BLaER1 treated with 17β-estradiol and CSF1 and Interleukin-3, amounts not matched to agents 10 nM and 100 nM (cell line): ENCODE measurements at regions not wholly inside any gene's neighbourhood (a gene's known extent, or its start where the extent isn't known, plus 50 kb on each side); places are given as distances from the start of the nearest gene placed in this dataset.
A peak's percentile ranks its signal among the peaks of the same experiment; 100 is the strongest.

ENCODE experiments used
- H3K27ac ChIP-seq, 11 experiments: shearing (Covaris generic); formaldehyde crosslinking; 2 replicates each; pipeline ENCODE4 v1.8.1; 2022
- H3K27me3 ChIP-seq, 11 experiments: shearing (Covaris generic); formaldehyde crosslinking; 2 replicates each; pipeline ENCODE4 v1.8.1; 2022
- H3K36me3 ChIP-seq, 11 experiments: shearing (Covaris generic); formaldehyde crosslinking; 2 replicates each; pipeline ENCODE4 v1.8.1; 2022
- H3K4me1 ChIP-seq, 10 experiments: shearing (Covaris generic); formaldehyde crosslinking; 2 replicates each; pipeline ENCODE4 v1.8.1; 2022
- H3K4me2 ChIP-seq, 11 experiments: shearing (Covaris generic); formaldehyde crosslinking; 2 replicates each; pipeline ENCODE4 v1.8.1; 2022
- H3K4me3 ChIP-seq, 10 experiments: shearing (Covaris generic); formaldehyde crosslinking; 2 replicates each; pipeline ENCODE4 v1.8.1; 2022
- H3K9ac ChIP-seq, 11 experiments: shearing (Covaris generic); formaldehyde crosslinking; 2 replicates each; pipeline ENCODE4 v1.8.1; 2022
- H3K9me3 ChIP-seq, 11 experiments: shearing (Covaris generic); formaldehyde crosslinking; replicated peaks in 1 of 11; 2 replicates each; pipeline ENCODE4 v1.8.1; 2022
- H4K20me1 ChIP-seq, 11 experiments: shearing (Covaris generic); formaldehyde crosslinking; 2 replicates each; pipeline ENCODE4 v1.8.1; 2022
- Cebpa-rat ChIP-seq, 11 experiments: shearing (Covaris generic); IDR thresholded peaks; 2 replicates each; pipeline ENCODE4 v1.8.1; 2022

DNA sequence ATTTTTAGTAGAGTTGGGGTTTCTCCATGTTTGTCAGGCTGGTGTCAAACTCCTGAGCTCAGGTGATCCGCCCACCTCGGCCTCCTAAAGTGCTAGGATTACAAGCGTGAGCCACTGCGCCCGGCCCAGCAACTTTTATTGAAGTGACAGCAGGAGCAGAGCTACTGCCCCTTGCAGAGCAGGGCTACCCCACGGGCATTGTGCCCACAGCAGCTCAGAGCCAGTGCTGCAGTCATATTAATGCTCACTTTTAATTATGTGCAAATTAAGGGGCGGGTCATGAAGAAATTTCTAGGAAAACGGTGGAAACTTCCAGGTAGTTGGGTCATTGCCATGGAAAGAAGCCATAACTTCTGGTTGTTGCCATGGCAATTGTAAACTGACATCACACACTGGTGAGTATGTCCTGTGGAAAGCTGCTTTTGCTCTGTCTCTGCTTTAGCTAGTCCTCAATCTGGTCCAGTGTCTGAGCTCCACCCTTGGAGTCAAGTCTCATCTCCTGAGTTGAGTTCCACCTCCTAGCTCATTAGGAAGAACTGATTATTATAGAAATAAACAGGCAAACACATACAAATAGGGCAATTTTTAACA is 127.3 kb upstream of the ADGRL4 start:
- no peak overlapping the region for H3K9ac ChIP-seq

GRCh38 chr1:79131626-79132025 is 125.1 kb upstream of the ADGRL4 start:
- H3K4me2 ChIP-seq, result no peak overlapping the region
- no peaks in the 10 kb centered on the region for H3K9me3 ChIP-seq
- H3K27ac ChIP-seq, result no peak overlapping the region
- no peak overlapping the region for H3K4me3 ChIP-seq
- H3K36me3 ChIP-seq, result no peaks in the 10 kb centered on the region
- no peaks in the 10 kb centered on the region; a peak in 1 of 20 replicates for H3K4me1 ChIP-seq
- TF ChIP-seq Cebpa-rat (IDR thresholded peaks at IDR 0.05), result no peak
- no peak overlapping the region for H3K9ac ChIP-seq
- H4K20me1 ChIP-seq, result no peaks in the 10 kb centered on the region
- no peaks in the 10 kb centered on the region for H3K27me3 ChIP-seq

More for the DNA sequence above, 127.3 kb upstream of the ADGRL4 start:
- Histone ChIP-seq H4K20me1 (no peaks in the 10 kb centered on the region), H3K4me1 (no peaks in the 10 kb centered on the region; a peak in 1 of 20 replicates), H3K36me3 (no peaks in the 10 kb centered on the region), H3K4me2 (no peak overlapping the region), H3K9me3 (peaks cover 0 to 12% (median 0%) of the 10 kb centered on the region in 11 experiments; a peak in 2 of 22 replicates), H3K4me3 (no peak overlapping the region), H3K27ac (no peak overlapping the region), H3K27me3 (no peaks in the 10 kb centered on the region)
- no peak for TF ChIP-seq Cebpa-rat (IDR thresholded peaks at IDR 0.05)

- H3K4me3 ChIP-seq, result no peak overlapping the region
- no peak overlapping the region for H3K4me2 ChIP-seq
- no peaks in the 10 kb centered on the region; a peak in 1 of 20 replicates for H3K4me1 ChIP-seq
- no peaks in the 10 kb centered on the region for H3K27me3 ChIP-seq
- peaks cover 0 to 12% (median 0%) of the 10 kb centered on the region in 11 experiments; a peak in 2 of 22 replicates for H3K9me3 ChIP-seq
- no peaks in the 10 kb centered on the region for H4K20me1 ChIP-seq
- no peaks in the 10 kb centered on the region for H3K36me3 ChIP-seq
- no peak overlapping the region for H3K9ac ChIP-seq
- no peak for TF ChIP-seq Cebpa-rat (IDR thresholded peaks at IDR 0.05)
- no peak overlapping the region for H3K27ac ChIP-seq
Observed at GRCh38 chr1:79129914-79130313, 123.4 kb upstream of the ADGRL4 start.

GRCh38 chr1:79128722-79129121 is 122.2 kb upstream of the ADGRL4 start:
- Histone ChIP-seq H3K27ac (no peak overlapping the region), H3K36me3 (no peaks in the 10 kb centered on the region), H3K9me3 (peaks cover 0 to 15% (median 0%) of the 10 kb centered on the region in 11 experiments; a peak in 2 of 22 replicates), H3K27me3 (no peaks in the 10 kb centered on the region), H3K4me1 (no peaks in the 10 kb centered on the region; a peak in 1 of 20 replicates), H3K4me3 (no peak overlapping the region), H3K4me2 (0 out of 22 replicates have a peak overlapping the region, but pooled peaks of 1 of the 11 experiments have one; percentile 12), H3K9ac (no peak overlapping the region), H4K20me1 (no peaks in the 10 kb centered on the region)
- no peak for TF ChIP-seq Cebpa-rat (IDR thresholded peaks at IDR 0.05)

DNA sequence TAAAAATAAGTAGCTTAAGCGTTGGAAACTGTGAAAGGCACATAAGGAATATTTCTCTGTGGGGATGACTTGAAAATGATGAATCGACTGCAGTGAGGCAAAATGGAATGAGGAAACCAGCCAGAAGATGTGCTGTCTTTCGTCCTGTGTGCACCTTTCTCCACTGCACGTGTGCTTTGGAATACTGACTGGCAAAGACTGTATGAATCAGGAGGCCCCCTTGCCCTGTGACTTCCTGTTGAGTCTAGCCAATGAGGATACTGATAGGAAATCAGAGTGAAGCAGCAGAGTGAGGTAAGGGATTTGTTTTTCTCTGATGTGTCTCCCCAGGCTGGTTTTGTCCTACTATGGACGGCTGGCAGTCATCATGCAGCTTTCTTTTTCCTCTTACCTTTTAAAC is 118.2 kb upstream of the ADGRL4 start:
- H3K27me3 ChIP-seq, result no peaks in the 10 kb centered on the region
- no peak overlapping the region for H3K9ac ChIP-seq
- peaks cover 0 to 15% (median 0%) of the 10 kb centered on the region in 11 experiments; a peak in 2 of 22 replicates for H3K9me3 ChIP-seq
- no peaks in the 10 kb centered on the region for H4K20me1 ChIP-seq
- H3K4me2 ChIP-seq, result no peak overlapping the region
- no peak for TF ChIP-seq Cebpa-rat (IDR thresholded peaks at IDR 0.05)
- H3K27ac ChIP-seq, result no peak overlapping the region
- no peaks in the 10 kb centered on the region; a peak in 1 of 20 replicates for H3K4me1 ChIP-seq
- no peak overlapping the region for H3K4me3 ChIP-seq
- H3K36me3 ChIP-seq, result no peaks in the 10 kb centered on the region

GRCh38 chr1:79122521-79122920 is 116.0 kb upstream of the ADGRL4 start:
- Histone ChIP-seq H3K27ac (no peak overlapping the region), H3K4me3 (no peak overlapping the region), H3K4me1 (no peaks in the 10 kb centered on the region), H3K9ac (no peak overlapping the region), H3K4me2 (no peak overlapping the region), H3K27me3 (no peaks in the 10 kb centered on the region), H4K20me1 (no peaks in the 10 kb centered on the region), H3K9me3 (peaks cover 0 to 15% (median 0%) of the 10 kb centered on the region in 11 experiments; a peak in 2 of 22 replicates), H3K36me3 (no peaks in the 10 kb centered on the region)
- no peak for TF ChIP-seq Cebpa-rat (IDR thresholded peaks at IDR 0.05)

DNA sequence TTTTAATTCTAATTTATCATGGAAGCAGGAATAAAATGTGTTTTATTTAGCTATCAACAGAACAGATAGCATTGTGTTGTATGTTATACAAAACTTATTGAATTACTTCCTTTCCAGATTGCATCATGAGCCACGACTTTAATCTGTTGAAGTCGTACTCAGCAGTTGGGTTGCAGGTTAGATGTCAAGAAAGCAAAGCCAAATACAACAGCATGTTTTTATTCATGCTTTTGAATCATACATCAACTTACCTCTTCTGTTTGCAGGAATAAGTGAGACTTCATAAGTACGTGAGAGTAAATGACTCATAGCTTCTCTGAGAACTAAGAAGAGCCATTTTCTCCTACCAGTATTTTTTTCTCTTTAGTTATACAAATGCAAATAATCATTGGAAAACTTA is 110.8 kb upstream of the ADGRL4 start:
- peaks cover 0 to 23% (median 8%) of the 10 kb centered on the region in 11 experiments; a peak in 15 of 22 replicates for H3K9me3 ChIP-seq
- H3K4me2 ChIP-seq, result no peak overlapping the region
- no peak for TF ChIP-seq Cebpa-rat (IDR thresholded peaks at IDR 0.05)
- H4K20me1 ChIP-seq, result no peaks in the 10 kb centered on the region
- peaks cover 12 to 29% (median 14%) of the 10 kb centered on the region in 10 experiments; a peak in 19 of 20 replicates for H3K4me1 ChIP-seq
- no peaks in the 10 kb centered on the region for H3K27me3 ChIP-seq
- H3K27ac ChIP-seq, result no peak overlapping the region
- H3K36me3 ChIP-seq, result no peaks in the 10 kb centered on the region
- H3K9ac ChIP-seq, result no peak overlapping the region
- no peak overlapping the region for H3K4me3 ChIP-seq

GRCh38 chr1:79113836-79114235 is 107.3 kb upstream of the ADGRL4 start:
- no peak for TF ChIP-seq Cebpa-rat (IDR thresholded peaks at IDR 0.05)
- H3K27me3 ChIP-seq, result no peaks in the 10 kb centered on the region
- peak overlapping the region in 9 of 11 experiments; percentile 5 to 94 (median 61); a peak in 16 of 22 replicates for H3K27ac ChIP-seq
- H4K20me1 ChIP-seq, result no peaks in the 10 kb centered on the region
- peaks cover 12 to 32% (median 14%) of the 10 kb centered on the region in 10 experiments; a peak in 19 of 20 replicates for H3K4me1 ChIP-seq
- peak overlapping the region; percentile 27 to 81 (median 60); a peak in 20 of 22 replicates for H3K4me2 ChIP-seq
- H3K9ac ChIP-seq, result peak overlapping the region in 3 of 11 experiments; percentile 44 to 73 (median 65); a peak in 4 of 22 replicates
- peak overlapping the region in 2 of 10 experiments; percentile 8 to 10; a peak in 2 of 20 replicates for H3K4me3 ChIP-seq
- H3K36me3 ChIP-seq, result no peaks in the 10 kb centered on the region
- peaks cover 0 to 28% (median 8%) of the 10 kb centered on the region in 11 experiments; a peak in 15 of 22 replicates for H3K9me3 ChIP-seq

- Histone ChIP-seq H3K36me3 (no peaks in the 10 kb centered on the region), H3K4me2 (no peak overlapping the region), H4K20me1 (no peaks in the 10 kb centered on the region), H3K27ac (no peak overlapping the region), H3K9me3 (peaks cover 0 to 28% (median 8%) of the 10 kb centered on the region in 11 experiments; a peak in 15 of 22 replicates), H3K27me3 (no peaks in the 10 kb centered on the region), H3K4me3 (no peak overlapping the region), H3K9ac (no peak overlapping the region), H3K4me1 (peaks cover 12 to 40% (median 14%) of the 10 kb centered on the region in 10 experiments; a peak in 19 of 20 replicates)
- TF ChIP-seq Cebpa-rat (IDR thresholded peaks at IDR 0.05), result no peak
Observed at GRCh38 chr1:79110749-79111148, 104.2 kb upstream of the ADGRL4 start.
